Epidermal melanocyte (primary cell): ENCODE measurements at regions not wholly inside any gene's neighbourhood (a gene's known extent, or its start where the extent isn't known, plus 50 kb on each side); places are given as distances from the start of the nearest gene placed in this dataset.
A peak's percentile ranks its signal among the peaks of the same experiment; 100 is the strongest.

ENCODE experiments used
- DNase-seq: peaks from one replicate; pipeline ENCODE4 v3.0.0; 2011; ENCODE audit warnings: low spot score; ENCODE audit not compliant: insufficient read length

GRCh38 chr6:105816847-105817246, 269.3 kb upstream of the PRDM1 start:
- no peak for DNase-seq

- no peak for DNase-seq
These were observed 270.2 kb upstream of the PRDM1 start for GRCh38 chr6:105815661-105816555.

- DNase-seq: no peak
These were observed 271.2 kb upstream of the PRDM1 start for GRCh38 chr6:105814745-105815536.

GRCh38 chr6:105810922-105811482, 275.1 kb upstream of the PRDM1 start:
- no peak for DNase-seq

GRCh38 chr6:105810105-105810921, 275.8 kb upstream of the PRDM1 start:
- DNase-seq: no peak

GRCh38 chr6:105808571-105808970, 277.6 kb upstream of the PRDM1 start:
- DNase-seq: no peak

- DNase-seq: no peak
These were observed 278.2 kb upstream of the PRDM1 start for GRCh38 chr6:105807905-105808304.

GRCh38 chr6:105806486-105806920, 279.6 kb upstream of the PRDM1 start:
- DNase-seq: no peak

GRCh38 chr6:105805501-105806023, 280.6 kb upstream of the PRDM1 start:
- DNase-seq: no peak

GRCh38 chr6:105804424-105804823, 281.7 kb upstream of the PRDM1 start:
- DNase-seq: no peak

GRCh38 chr6:105804000-105804399, 282.1 kb upstream of the PRDM1 start:
- no peak for DNase-seq

- DNase-seq: no peak
These were observed 282.7 kb upstream of the PRDM1 start for GRCh38 chr6:105803442-105803841.

- no peak for DNase-seq
These were observed 283.4 kb upstream of the PRDM1 start for GRCh38 chr6:105802703-105803102.

GRCh38 chr6:105800871-105801270, 285.3 kb upstream of the PRDM1 start:
- no peak for DNase-seq

GRCh38 chr6:105800398-105800797, 285.7 kb upstream of the PRDM1 start:
- no peak for DNase-seq

- no peak for DNase-seq
These were observed 287.1 kb upstream of the PRDM1 start for GRCh38 chr6:105799056-105799455.

GRCh38 chr6:105797983-105798453, 288.1 kb upstream of the PRDM1 start:
- peak; percentile 36 for DNase-seq

GRCh38 chr6:105797286-105797979, 288.7 kb upstream of the PRDM1 start:
- DNase-seq: no peak

- no peak for DNase-seq
These were observed 290.1 kb upstream of the PRDM1 start for GRCh38 chr6:105795913-105796517.

- no peak for DNase-seq
These were observed 290.8 kb upstream of the PRDM1 start for GRCh38 chr6:105795366-105795765.
